Kasumi-1 (cell line): ENCODE measurements at regions not wholly inside any gene's neighbourhood (a gene's known extent, or its start where the extent isn't known, plus 50 kb on each side); places are given as distances from the start of the nearest gene placed in this dataset.

Source experiments
- DNase-seq, 2 experiments: peaks; one replicate each; lab custom pipeline; 2025; lab: John Stamatoyannopoulos, UW

GRCh38 chr20:63056236-63057170 lies 49.7 kb upstream of the BHLHE23 start:
- peak; percentile 7 to 15 for DNase-seq
